A673 (cell line): ENCODE measurements at regions not wholly inside any gene's neighbourhood (a gene's known extent, or its start where the extent isn't known, plus 50 kb on each side); places are given as distances from the start of the nearest gene placed in this dataset.

Experiments
- BruUV-seq: library from RNA; stranded (reverse); fragments of 400-500 nt; replicated peaks from 2 replicates; lab custom pipeline; 2021; lab: Mats Ljungman, UMichigan
- CTCF ChIA-PET: fragments of 300-600 bp; sonication (Branson Sonifier 250); formaldehyde crosslinking; loops from one replicate; lab custom pipeline; 2022; ENCODE audit warnings: antibody characterized with exemption; lab: Charles Lee
- POLR2A ChIA-PET: fragments of 300-600 bp; sonication (Branson Sonifier 250); formaldehyde crosslinking; loops from one replicate; lab custom pipeline; 2022; ENCODE audit warnings: antibody characterized with exemption; ENCODE audit not compliant: low non-redundant PET; lab: Charles Lee
- DNase-seq: peaks from one replicate; pipeline ENCODE4 v3.0.0-alpha.2; 2015; ENCODE audit warnings: low spot score
- H3K27ac ChIP-seq: fragments of 200-600 bp; sonication (generic); 2 replicates; pipeline ENCODE4 v1.5.1; 2016; ENCODE audit warnings: mixed run types, low read depth, mild to moderate bottlenecking, mixed read lengths, antibody characterized with exemption, low read length; ENCODE audit not compliant: poor library complexity, severe bottlenecking
- H3K27me3 ChIP-seq: fragments of 200-600 bp; sonication (generic); replicated peaks from 2 replicates; pipeline ENCODE4 v1.6.1; 2017; ENCODE audit warnings: mixed run types, low read depth, mild to moderate bottlenecking, mixed read lengths, antibody characterized with exemption, low read length; ENCODE audit not compliant: insufficient read depth, poor library complexity
- H3K36me3 ChIP-seq: fragments of 200-600 bp; sonication (generic); 2 replicates; pipeline ENCODE4 v1.6.1; 2016; ENCODE audit warnings: mixed run types, mild to moderate bottlenecking, mixed read lengths, antibody characterized with exemption, low read length; ENCODE audit not compliant: insufficient read depth, poor library complexity, severe bottlenecking
- H3K4me1 ChIP-seq: fragments of 200-600 bp; sonication (generic); 2 replicates; pipeline ENCODE4 v1.6.1; 2017; ENCODE audit warnings: mixed run types, mild to moderate bottlenecking, mixed read lengths, antibody characterized with exemption, low read length; ENCODE audit not compliant: insufficient read depth, poor library complexity, severe bottlenecking
- H3K4me3 ChIP-seq: fragments of 200-600 bp; sonication (generic); 2 replicates; pipeline ENCODE4 v1.5.1; 2016; ENCODE audit warnings: low read depth, mixed run types, mild to moderate bottlenecking, mixed read lengths, low read length; ENCODE audit not compliant: poor library complexity, severe bottlenecking
- H3K9me3 ChIP-seq: fragments of 200-600 bp; sonication (generic); 2 replicates; pipeline ENCODE4 v1.6.1; 2016; ENCODE audit warnings: mixed run types, low read depth, mild to moderate bottlenecking, mixed read lengths, antibody characterized with exemption, low read length; ENCODE audit not compliant: poor library complexity, severe bottlenecking
- CTCF ChIP-seq: fragments of 300-800, 200-600 bp; sonication (generic); conservative IDR thresholded peaks from 2 replicates; pipeline ENCODE4 v1.5.1; 2017; ENCODE audit warnings: low read depth, mild to moderate bottlenecking, antibody characterized with exemption, low read length, moderate library complexity, mixed read lengths
- EZH2 ChIP-seq: fragments of 200-600 bp; sonication (generic); IDR thresholded peaks from 2 replicates; pipeline ENCODE4 v1.6.1; 2017; ENCODE audit warnings: borderline replicate concordance, low read depth, mild to moderate bottlenecking, mixed read lengths, antibody characterized with exemption, low read length; ENCODE audit not compliant: poor library complexity, severe bottlenecking
- intact Hi-C: fragments of 100-400 bp; cut with micrococcal nuclease; formaldehyde crosslinking; loops from one replicate; pipeline ENCODE4 v1.10.0; 2022; ENCODE audit not compliant: unreplicated experiment

- ChIA-PET CTCF (no interaction called here), POLR2A (no interaction called here)
- Histone ChIP-seq H3K4me1 (no peaks in the 10 kb centered on the region), H3K4me3 (no peak overlapping the region), H3K27ac (no peak overlapping the region), H3K36me3 (no peaks in the 10 kb centered on the region), H3K27me3 (no peaks in the 10 kb centered on the region), H3K9me3 (peaks cover 2% of the 10 kb centered on the region)
- intact Hi-C loops, result no loop called here
- DNase-seq, result no peak
- TF ChIP-seq EZH2 (no peak), CTCF (no peak)
- no TSS peak for BruUV-seq
These were observed 272.8 kb downstream of the ZNF248 start for GRCh38 chr10:37584643-37585042.

GRCh38 chr10:37582237-37582636 lies 275.2 kb downstream of the ZNF248 start:
- no peaks in the 10 kb centered on the region for H3K9me3 ChIP-seq
- DNase-seq, result no peak
- BruUV-seq, result no TSS peak
- H3K4me3 ChIP-seq, result no peak overlapping the region
- no peaks in the 10 kb centered on the region for H3K36me3 ChIP-seq
- POLR2A ChIA-PET, result no interaction called here
- no peaks in the 10 kb centered on the region for H3K27me3 ChIP-seq
- H3K4me1 ChIP-seq, result no peaks in the 10 kb centered on the region
- H3K27ac ChIP-seq, result no peak overlapping the region
- no peak for TF ChIP-seq CTCF
- no peak for TF ChIP-seq EZH2
- intact Hi-C loops, result no loop called here
- CTCF ChIA-PET, result no interaction called here

- ChIA-PET CTCF (no interaction called here), POLR2A (no interaction called here)
- H3K27ac ChIP-seq, result no peak overlapping the region
- H3K27me3 ChIP-seq, result no peaks in the 10 kb centered on the region
- no peak for DNase-seq
- intact Hi-C loops, result no loop called here
- H3K36me3 ChIP-seq, result no peaks in the 10 kb centered on the region
- TF ChIP-seq CTCF (no peak), EZH2 (no peak)
- H3K9me3 ChIP-seq, result peaks cover 16% of the 10 kb centered on the region
- no peak overlapping the region for H3K4me3 ChIP-seq
- no TSS peak for BruUV-seq
- no peaks in the 10 kb centered on the region for H3K4me1 ChIP-seq
These were observed 281.3 kb downstream of the ZNF248 start for GRCh38 chr10:37576154-37576553.
